Muscle of back (tissue), 3 donors: ENCODE measurements at regions not wholly inside any gene's neighbourhood (a gene's known extent, or its start where the extent isn't known, plus 50 kb on each side); places are given as distances from the start of the nearest gene placed in this dataset.
"Not testable (repeated sequence)": the region's sequence is repeated elsewhere in the genome, so short reads cannot be mapped to it uniquely, and the experiment has no call there.

Experiments used
- DNase-seq, 3 donors: peaks; one replicate each; pipeline versions ENCODE4 v3.0.0 to v3.0.0-alpha.2; 2013

DNA sequence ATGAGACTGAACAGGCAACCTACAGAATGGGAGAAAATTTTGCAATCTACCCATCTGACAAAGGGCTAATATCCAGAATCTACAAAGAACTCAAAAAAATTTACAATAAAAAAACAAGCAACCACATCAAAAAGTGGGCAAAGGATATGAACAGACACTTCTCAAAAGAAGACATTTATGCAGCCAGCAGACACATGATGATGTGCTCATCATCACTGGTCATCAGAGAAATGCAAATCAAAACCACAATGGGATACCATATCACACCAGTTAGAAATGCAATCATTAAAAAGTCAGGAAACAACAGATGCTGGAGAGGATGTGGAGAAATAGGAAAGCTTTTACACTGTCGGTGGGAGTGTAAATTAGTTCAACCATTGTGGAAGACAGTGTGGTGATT is 51.7 kb upstream of the PAXBP1 start:
- not testable (repeated sequence) for DNase-seq

DNA sequence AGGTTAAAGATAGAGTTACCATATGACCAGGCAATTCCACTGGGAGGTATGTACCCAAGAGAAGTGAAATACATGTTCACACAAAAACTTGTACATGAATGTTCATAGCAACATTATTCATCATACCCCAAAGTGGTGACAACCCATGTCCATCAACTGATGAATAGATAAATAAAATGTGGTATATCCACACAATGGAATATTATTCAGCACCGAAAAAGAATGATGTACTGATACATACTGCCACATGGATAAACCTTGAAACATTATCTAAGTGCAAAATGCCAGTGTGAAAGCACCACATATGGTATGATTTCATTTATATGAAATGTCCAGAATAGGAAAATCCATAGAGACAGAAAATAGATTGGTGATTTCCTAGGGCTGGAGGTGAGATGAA is 53.4 kb upstream of the PAXBP1 start:
- no peak for DNase-seq

DNA sequence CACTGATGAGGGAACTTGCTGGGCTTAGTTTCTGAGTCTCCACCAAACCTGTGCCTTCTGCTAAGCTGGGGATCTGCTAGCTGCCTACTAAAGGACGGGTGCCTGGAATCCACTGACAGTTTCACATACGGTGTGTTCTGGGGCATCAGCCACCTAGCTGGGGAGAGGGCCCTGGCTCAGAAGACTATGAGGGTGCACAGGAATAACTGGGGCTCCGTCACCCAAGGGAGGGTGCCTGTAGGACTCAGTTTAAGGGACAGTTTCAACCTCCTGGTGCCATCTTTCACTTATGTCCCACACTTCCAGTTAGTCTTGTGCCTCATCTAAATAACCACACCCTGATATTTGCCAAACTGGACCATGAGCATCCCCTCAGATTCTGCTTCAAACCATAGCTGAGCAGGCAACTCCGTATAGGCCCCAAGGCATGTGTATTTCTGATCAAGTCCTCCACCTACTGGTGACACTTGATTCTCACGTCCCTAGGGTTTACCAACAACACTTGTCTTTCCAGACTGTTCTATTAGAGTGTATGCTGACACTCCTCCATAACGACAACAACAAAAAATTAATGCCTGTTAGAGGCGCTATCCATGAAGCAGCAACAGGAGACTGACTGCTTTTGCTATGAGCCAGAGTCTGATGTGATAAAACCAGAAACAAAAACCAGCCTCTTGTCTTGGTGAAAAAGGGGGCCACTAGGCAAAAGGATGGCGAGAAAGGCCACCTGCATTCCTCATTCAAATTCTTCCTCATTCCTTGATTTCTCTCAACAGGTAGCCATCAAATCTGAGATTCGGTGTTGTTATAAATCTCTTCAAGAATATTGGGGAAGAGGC is 55.0 kb upstream of the PAXBP1 start:
- peak in 1 of 3 donors; percentile 41 for DNase-seq

- no peak for DNase-seq
Observed at GRCh38 chr21:32828908-32829307, 57.4 kb upstream of the PAXBP1 start.

- no peak for DNase-seq
Observed at GRCh38 chr21:32829504-32829903, 57.9 kb upstream of the PAXBP1 start.

GRCh38 chr21:32831779-32832178 is 60.2 kb upstream of the PAXBP1 start:
- not testable (repeated sequence) for DNase-seq

GRCh38 chr21:32834211-32834915 is 62.8 kb upstream of the PAXBP1 start:
- no peak for DNase-seq

DNA sequence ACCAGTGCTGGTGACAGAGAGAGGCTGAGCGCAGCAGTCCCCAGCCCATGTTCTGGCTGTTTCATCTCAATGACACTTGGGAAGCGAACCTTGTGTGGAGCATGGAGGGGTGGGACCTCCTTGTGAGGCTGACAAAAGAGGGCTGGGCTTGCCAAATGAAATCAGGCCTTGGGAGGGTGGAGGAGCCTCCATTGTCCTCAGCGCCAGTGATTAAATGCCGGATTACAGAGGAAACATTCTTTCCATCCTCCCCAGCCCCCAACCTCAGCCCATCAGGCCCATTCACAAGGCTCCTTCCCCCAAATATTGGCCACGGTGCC is 63.3 kb upstream of the PAXBP1 start:
- no peak for DNase-seq

DNA sequence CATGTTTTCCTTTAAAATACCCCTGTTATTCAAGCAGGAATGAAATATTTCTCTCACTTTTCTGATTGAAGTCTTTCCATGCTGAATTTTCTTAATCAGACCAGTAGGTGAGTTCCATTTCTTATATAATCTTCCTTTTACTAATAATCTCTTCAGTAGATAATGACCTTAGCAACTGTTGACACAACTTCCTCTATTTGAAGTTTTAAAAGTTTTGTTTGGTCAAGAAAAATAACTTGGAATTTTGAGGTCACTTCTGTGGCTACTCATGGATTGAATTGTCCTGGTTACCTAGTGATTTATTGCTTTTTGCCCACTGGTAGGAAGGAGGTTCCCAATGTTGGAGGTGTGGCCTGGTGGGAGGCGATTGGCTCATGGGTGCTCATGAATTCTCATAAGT is 70.6 kb upstream of the PAXBP1 start:
- no peak for DNase-seq

DNA sequence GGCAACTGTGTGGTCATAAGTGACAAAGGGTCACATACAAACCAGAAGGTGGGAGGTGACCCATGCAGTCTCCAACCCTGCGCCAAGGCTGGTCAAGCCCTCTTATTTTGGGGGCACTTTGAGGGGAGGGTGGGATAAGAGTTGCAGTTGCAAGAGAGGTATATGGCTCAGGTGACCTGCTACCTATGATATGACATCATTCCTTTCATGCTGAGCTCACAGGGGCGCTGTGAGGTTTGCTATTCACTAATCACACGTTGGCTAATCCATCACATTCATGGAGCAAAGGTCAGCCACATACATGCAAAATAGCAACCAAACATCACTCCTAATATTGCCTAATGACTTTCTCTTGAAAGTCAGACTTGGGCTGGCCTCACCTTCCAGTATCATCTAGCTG is 72.0 kb upstream of the PAXBP1 start:
- no peak for DNase-seq

GRCh38 chr21:32844076-32844475 is 72.5 kb upstream of the PAXBP1 start:
- no peak for DNase-seq

- DNase-seq, result peak in 1 of 3 donors; percentile 40
Observed at GRCh38 chr21:32844653-32845436, 73.3 kb upstream of the PAXBP1 start.

- DNase-seq, result no peak
Observed at GRCh38 chr21:32858628-32859027, 87.1 kb upstream of the PAXBP1 start.

- no peak for DNase-seq
Observed at GRCh38 chr21:32860399-32860798, 88.8 kb upstream of the PAXBP1 start.

- DNase-seq, result peak; percentile 37 to 70 (median 41)
Observed at GRCh38 chr21:32861866-32862265, 90.3 kb upstream of the PAXBP1 start.

- no peak for DNase-seq
Observed at GRCh38 chr21:32867597-32867996, 96.0 kb upstream of the PAXBP1 start.

DNA sequence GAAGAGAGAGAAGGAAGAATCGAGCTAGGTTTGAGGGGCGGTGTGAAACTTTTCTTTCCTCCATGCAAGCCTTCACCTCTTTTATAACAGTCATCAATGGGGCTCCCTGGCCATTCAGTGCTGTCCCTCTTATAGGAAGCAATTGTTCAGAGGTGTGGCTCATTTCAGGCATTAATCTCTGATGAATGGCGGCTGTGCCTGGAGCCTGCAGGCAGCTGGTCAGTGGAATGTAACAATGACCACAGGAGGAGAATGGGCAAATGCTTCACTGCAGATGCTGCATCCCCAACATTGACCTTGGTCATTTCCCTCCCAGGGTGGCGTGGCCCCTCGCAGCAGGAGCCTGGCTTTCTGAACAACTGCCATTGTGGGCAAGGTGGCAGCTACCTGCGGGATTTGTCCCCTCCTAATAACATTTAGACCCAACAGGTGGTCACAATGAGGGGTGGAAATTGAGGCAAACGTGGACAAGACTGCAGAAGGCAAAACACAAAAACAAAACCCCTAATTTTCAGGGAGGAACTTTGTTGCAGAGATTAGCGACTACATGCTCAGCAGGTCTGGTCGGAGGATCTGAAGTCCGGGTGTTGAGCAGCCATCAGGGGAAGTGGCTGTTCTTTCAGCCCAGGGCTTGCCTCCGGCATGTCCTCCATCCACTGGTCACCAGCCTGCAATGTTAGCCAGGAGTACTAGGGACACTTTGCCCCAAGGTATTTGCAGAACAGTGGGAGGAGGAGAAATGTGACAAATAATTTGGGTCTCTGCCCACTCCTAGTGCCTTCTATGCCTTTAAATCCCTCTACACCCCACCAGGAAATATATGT is 97.3 kb upstream of the PAXBP1 start:
- DNase-seq, result no peak

DNA sequence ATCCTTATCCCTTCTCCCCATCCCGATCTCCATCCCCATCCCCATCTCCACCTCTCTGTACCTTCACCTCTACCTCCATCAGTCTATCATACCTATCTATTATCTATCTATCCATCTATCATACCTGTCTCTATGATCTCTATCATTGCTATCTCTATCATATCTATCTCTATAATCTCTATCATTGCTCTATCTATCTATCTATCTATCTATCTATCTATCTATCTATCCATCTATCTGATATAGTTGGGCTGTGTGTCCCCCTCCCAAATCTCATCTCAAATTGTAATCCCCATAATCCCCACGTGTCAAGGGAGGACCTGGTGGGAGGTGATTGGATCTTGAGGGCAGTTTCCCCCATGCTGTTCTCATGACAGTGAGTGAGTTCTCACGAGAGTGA is 97.9 kb upstream of the PAXBP1 start:
- DNase-seq, result no peak

- no peak for DNase-seq
Observed at GRCh38 chr21:32876426-32876825, 104.9 kb upstream of the PAXBP1 start.

GRCh38 chr21:32877888-32878287 is 106.3 kb upstream of the PAXBP1 start:
- not testable (repeated sequence) for DNase-seq

DNA sequence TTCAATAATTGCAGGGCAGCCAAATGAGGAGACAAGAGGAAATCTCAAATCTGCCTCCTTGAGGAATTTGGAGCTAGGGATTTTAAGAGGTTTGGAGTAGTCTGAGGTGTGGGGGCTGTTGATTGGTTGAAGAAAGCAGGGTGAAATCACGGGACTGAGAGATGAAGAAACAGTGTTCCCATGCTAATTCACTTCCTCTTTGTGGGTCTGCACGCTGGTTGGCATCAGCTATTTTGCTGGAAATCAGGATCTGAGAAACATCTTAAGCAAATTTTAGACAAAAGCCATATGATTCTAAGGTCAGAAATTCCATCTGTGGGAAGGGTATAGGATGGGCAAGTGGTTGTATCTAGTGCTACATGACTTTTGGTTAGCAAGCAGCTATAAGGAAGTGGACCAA is 107.1 kb upstream of the PAXBP1 start:
- peak in 2 of 3 donors; percentile 4 to 30 for DNase-seq

DNA sequence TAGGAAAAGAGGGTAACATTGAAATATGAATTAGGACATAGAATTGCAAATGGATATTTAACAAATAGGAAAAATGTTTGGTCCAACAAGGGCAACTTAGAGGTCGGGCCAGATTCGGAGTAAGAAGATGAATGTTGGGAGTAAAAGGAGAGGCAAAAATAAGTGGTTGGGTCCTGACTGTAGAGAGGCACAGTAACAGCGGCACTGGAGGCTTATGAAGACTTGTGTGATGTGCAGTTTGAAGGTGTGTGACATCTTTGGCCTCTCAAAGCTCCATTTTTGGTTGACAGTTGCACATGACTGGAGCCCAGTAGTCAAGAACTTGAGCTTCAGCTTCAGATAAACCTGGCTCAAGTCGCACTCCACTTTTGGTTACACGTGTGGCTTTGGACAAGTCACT is 109.9 kb upstream of the PAXBP1 start:
- DNase-seq, result no peak
